Left lung (tissue), 4 donors: ENCODE measurements at regions not wholly inside any gene's neighbourhood (a gene's known extent, or its start where the extent isn't known, plus 50 kb on each side); places are given as distances from the start of the nearest gene placed in this dataset.
A peak's percentile ranks its signal among the peaks of the same experiment; 100 is the strongest.

Source experiments
- ATAC-seq: fragments of 200-7000 bp; cut with Tn5 transposase; one replicate; pipeline ENCODE4 v1.9.1; 2020; ENCODE audit warnings: moderate library complexity
- DNase-seq, 4 donors: peaks; one replicate each; pipeline ENCODE4 v3.0.0-alpha.2; 2013 to 2020
- H3K27ac ChIP-seq, 2 donors: fragments of 200-600 bp; sonication (generic) in 1 of 2; one replicate each; pipeline versions ENCODE4 v1.5.0 to v1.8.0; 2020 to 2021
- H3K27me3 ChIP-seq, 2 donors: fragments of 200-600 bp; sonication (generic) in 1 of 2; one replicate each; pipeline versions ENCODE4 v1.5.0 to v1.8.0; 2020 to 2021
- H3K36me3 ChIP-seq, 2 donors: fragments of 200-600 bp; sonication (generic) in 1 of 2; one replicate each; pipeline versions ENCODE4 v1.5.0 to v1.8.0; 2020 to 2021
- H3K4me1 ChIP-seq, 2 donors: fragments of 200-600 bp; one replicate each; pipeline ENCODE4 v1.8.0; 2021
- H3K4me3 ChIP-seq, 2 donors: fragments of 200-600 bp; sonication (generic) in 1 of 2; one replicate each; pipeline versions ENCODE4 v1.5.0 to v1.8.0; 2020 to 2021; ENCODE audit warnings: mild to moderate bottlenecking in 1 of 2
- H3K9me3 ChIP-seq, 2 donors: fragments of 200-600 bp; sonication (generic) in 1 of 2; one replicate each; pipeline versions ENCODE4 v1.5.0 to v1.8.0; 2020 to 2021
- intact Hi-C, 2 donors: fragments of 100-400 bp; cut with DNase I; formaldehyde crosslinking; loops; one replicate each; pipeline versions ENCODE4 v1.11.2 to v1.14.2; 2022
- TF ChIP-seq, protein P1 (sequence below), 2 donors: fragments of 200-600 bp; sonication (generic) in 1 of 2; IDR thresholded peaks; one replicate each; pipeline versions ENCODE4 v1.5.0 to v1.8.0; 2021; ENCODE audit warnings: antibody characterized with exemption in 2 of 2
- donor health status: DM: no; HTN: yes; CAD: no.
- donor health status: DM: no; HTN: no; CAD: no.

DNA sequence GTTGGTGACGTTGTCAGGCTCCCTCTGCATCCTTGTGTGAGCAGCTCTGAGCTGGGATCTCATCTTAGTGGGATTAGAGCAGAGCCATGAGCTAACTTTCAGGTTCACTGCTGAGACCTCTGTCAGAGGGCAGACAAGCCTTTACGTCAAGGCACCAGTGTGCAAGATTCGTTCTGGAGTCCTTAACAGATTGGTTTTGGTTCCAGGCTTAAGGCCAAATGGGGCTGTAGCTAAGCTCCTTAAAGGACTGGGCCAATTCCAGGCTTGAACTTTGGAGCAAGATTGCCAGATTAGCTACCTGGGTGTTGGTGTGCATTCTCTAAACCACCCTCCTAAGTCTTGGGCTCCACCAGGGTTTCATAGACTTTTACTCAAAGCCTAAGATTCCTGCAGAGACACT lies 52.6 kb upstream of the PDC start:
- ATAC-seq (no peak), DNase-seq (no peak)
- H3K4me3 ChIP-seq, result no peak overlapping the region
- TF ChIP-seq, protein P1, sequence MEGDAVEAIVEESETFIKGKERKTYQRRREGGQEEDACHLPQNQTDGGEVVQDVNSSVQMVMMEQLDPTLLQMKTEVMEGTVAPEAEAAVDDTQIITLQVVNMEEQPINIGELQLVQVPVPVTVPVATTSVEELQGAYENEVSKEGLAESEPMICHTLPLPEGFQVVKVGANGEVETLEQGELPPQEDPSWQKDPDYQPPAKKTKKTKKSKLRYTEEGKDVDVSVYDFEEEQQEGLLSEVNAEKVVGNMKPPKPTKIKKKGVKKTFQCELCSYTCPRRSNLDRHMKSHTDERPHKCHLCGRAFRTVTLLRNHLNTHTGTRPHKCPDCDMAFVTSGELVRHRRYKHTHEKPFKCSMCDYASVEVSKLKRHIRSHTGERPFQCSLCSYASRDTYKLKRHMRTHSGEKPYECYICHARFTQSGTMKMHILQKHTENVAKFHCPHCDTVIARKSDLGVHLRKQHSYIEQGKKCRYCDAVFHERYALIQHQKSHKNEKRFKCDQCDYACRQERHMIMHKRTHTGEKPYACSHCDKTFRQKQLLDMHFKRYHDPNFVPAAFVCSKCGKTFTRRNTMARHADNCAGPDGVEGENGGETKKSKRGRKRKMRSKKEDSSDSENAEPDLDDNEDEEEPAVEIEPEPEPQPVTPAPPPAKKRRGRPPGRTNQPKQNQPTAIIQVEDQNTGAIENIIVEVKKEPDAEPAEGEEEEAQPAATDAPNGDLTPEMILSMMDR (IDR thresholded peaks at IDR 0.05), result no peak
- H3K27ac ChIP-seq, result no peak overlapping the region
- H3K4me1 ChIP-seq, result peaks cover 0 to 6% of the 10 kb centered on the region in 2 donors
- no peaks in the 10 kb centered on the region for H3K9me3 ChIP-seq
- H3K27me3 ChIP-seq, result no peaks in the 10 kb centered on the region
- H3K36me3 ChIP-seq, result no peaks in the 10 kb centered on the region
- intact Hi-C loops, result no loop called here

DNA sequence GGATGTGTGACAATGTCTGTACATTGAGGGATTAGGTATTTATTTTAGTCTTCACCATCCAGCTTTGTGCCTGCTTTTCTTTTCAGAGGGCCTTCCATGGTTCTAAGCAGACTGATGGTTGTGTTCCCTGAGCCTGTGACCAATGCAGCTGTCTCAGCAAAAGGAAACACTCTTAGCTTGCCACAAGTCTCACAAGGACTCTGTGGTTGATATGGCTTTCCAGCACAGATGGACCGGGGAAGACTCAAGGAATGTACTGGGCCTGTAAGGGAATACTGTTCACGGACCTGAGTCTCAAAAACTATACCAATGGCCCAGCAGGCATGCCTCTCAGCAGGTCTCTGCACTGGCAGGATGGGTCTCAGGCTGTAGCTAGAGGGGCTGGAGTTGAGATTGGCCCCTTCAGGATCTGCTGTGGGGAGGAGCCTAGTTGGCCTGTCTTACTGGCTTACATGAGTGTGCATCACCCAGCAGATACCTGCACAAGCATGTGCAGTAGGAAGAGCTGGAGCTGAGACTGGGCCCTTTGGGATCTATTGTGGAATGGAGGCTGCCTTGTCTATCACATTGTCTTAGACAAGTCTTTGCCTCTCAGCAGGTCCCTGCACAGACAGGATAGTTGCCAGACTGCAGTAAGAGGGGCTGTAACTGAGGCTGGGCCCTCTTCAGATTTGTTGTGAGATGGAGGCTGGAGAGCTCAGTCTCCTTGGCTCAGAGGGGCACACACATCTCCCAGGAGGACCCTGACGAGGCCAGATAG lies 52.0 kb upstream of the PDC start:
- H3K27ac ChIP-seq, result no peak overlapping the region
- no peaks in the 10 kb centered on the region for H3K27me3 ChIP-seq
- H3K4me3 ChIP-seq, result no peak overlapping the region
- TF ChIP-seq, protein P1 (IDR thresholded peaks at IDR 0.05), result no peak
- peak; percentile 32 for ATAC-seq
- peaks cover 0 to 6% of the 10 kb centered on the region in 2 donors for H3K4me1 ChIP-seq
- intact Hi-C loops, result no loop called here
- no peaks in the 10 kb centered on the region for H3K9me3 ChIP-seq
- DNase-seq, result no peak
- no peaks in the 10 kb centered on the region for H3K36me3 ChIP-seq

DNA sequence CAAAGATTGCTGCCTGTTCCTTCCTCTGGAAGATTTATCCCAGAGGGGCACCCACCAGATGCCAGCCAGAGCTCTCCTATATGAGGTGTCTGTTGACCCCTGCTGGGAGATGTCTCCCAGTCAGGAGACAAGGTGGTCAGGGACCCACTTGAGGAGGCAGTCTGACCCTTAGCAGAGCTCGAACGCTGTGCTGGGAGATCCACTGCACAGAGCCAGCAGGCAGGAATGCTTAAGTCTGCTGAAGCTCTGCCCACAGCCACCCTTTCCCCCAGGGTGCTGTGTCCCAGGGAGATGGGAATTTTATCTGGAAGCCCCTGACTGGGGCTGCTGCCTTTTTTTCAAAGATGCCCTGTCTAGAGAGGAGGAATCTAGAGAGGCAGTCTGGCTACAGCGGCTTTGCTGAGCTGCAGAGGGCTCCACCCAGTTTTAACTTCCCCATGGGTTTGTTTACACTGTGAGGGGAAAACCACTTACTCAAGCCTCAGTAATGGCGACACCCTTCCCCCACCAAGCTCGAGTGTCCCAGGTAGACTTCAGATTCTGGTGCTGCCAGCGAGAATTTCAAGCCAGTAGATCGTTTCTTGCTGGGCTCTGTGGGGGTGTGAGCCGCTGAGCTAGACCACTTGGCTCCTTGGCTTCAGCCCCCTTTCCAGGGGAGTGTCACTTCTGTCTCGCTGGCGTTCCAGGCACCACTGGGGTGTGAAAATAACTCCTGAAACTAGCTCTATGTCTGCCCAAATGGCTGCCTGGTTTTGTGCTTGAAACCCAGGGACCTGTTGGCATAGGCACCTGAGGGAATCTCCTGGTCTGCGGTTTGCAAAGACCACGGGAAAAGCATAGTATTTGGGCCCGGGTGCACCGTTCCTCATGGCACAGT lies 51.1 kb upstream of the PDC start:
- Histone ChIP-seq H3K4me3 (no peak overlapping the region), H3K36me3 (no peaks in the 10 kb centered on the region), H3K9me3 (no peaks in the 10 kb centered on the region), H3K4me1 (peaks cover 0 to 6% of the 10 kb centered on the region in 2 donors), H3K27ac (peak overlapping the region in 1 of 2 donors; percentile 33), H3K27me3 (no peaks in the 10 kb centered on the region)
- intact Hi-C loops, result no loop called here
- peak in 3 of 4 donors; percentile 34 to 70 (median 51) for DNase-seq
- TF ChIP-seq, protein P1 (IDR thresholded peaks at IDR 0.05), result no peak
- ATAC-seq, result peak; percentile 98
